Right renal pelvis (tissue), 4 donors: ENCODE measurements at regions not wholly inside any gene's neighbourhood (a gene's known extent, or its start where the extent isn't known, plus 50 kb on each side); places are given as distances from the start of the nearest gene placed in this dataset.

Experiments used
- DNase-seq, 4 donors: peaks; one replicate each; pipeline ENCODE4 v3.0.0-alpha.2; 2013; ENCODE audit warnings: low read depth in 4 of 4, low spot score in 3 of 4, missing footprints in 1 of 4

DNA sequence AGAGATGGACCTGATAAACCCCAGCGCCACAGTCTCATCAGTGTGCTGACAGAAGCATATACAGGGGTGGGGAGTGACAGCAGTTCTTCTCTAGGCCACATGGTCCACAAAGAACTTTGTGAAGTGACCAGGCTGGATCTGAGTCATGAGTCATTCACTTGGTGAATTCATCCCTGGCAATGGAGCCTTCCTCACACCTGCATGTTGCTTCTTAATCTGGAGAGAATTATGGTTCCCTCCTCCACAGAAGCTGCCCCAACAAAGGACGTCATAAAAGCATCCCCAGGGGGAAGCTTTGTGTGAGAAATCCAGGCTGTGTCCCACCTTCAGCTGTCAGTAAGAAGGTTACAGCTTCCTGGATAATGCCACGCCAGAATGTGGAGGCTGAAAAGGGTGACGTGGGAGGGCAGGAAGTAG is 215.6 kb upstream of the MAF start:
- DNase-seq = no peak

DNA sequence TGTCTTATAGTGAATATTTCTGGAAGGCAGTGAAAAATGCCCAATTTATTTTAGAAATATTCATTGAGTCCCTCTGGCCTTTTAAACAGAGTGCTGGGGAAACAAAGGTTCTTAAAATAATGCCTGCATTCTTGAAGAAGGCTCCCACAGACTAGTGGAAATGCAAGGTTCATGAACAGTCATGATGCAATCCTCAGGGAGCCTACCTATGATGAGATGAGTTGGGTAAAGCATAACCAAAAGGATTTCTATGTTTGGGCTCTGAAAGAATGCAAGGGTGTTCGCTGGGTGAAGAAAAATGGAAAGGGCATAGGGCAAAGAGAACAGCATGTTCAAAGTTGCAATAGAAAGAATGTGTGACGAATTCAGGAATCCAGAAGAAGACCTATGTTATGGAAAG is 214.5 kb upstream of the MAF start:
- no peak for DNase-seq

DNA sequence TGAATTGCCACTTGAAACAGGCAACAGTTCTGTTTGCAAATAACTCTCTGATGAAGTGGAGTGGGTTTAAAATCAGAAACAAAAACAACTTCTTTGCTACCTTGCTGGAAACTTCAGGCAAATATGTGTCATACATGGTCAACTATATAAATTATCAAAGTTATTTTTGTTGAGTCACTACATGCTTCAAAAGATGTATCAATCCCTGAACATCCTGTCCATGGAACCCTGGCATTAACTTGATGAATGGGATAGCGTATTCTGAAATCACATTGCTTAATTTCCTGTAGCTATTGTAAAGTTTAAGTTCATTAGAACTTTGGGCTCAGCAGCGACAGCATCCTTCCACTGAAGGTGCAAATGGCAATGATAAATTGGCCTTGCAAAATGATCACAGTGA is 213.6 kb upstream of the MAF start:
- DNase-seq = no peak

DNA sequence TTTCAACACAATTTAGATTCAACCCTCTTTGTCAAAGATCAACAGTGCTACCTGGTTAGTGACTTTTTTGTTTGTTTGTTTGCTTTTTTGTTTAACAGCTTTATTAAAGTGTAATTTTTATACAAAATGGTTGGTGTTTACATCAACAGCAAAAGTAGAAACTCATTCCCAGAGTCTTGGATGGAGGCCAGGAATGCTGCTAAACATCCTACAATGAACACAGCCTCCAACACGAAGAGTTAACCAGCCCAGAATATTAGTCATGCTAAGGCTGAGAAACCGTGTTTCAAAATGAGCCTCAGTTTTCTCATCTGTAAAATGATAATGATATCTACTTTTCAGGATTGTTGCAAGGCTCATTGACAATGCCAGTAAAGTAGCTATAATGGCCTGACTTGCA is 211.0 kb upstream of the MAF start:
- DNase-seq = no peak

DNA sequence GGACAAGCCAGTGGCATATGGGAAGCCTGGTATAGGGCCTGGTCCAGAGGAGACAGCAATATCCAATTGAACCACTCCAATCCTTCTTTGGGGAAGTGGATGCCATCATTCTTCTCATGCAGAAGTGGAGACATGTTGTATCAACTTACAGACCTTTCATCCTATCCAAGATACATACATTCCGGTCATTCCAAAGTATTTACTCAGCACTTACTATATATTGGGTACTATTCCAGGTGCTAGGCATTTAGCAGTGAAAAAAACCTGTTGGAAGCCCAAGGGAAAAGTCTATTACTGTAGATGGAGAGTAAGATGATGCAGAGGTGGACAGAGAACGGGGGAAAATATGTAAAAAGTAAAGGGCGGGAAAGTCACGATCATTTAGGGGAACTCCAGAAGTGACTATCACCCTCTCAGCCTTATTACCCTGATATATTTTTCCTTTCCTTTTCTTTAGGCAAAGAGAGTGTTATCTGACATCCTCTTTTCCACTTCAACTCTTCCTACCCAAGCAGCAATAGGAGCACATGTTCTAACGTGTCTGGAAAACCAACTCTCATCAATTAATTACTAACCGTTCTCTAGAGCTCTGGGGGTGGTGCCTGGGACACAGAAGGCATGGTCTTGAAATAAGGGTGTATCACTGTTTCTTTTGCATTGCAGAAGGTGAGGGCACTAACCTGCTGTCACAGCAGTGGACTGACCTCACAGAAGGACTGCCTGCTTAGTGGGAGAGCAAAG is 210.1 kb upstream of the MAF start:
- no peak for DNase-seq

DNA sequence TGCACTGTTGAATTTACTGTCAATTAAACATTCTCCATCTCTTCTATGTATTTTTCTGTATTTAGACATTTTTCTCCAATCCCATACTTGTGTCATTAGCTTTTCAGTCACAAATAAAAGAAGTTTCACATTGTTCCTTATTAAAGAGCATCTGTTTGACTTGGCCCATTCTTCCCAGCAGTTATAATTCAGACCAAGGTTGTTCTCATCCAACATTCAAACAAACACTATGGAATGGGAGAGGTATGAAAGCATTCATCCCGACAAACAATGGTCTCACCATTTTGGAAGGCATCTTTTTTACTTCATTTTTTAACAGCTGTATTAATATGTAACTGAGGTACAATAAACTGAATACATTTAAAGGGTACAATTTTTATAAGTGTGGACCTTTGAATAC is 208.8 kb upstream of the MAF start:
- DNase-seq = no peak

DNA sequence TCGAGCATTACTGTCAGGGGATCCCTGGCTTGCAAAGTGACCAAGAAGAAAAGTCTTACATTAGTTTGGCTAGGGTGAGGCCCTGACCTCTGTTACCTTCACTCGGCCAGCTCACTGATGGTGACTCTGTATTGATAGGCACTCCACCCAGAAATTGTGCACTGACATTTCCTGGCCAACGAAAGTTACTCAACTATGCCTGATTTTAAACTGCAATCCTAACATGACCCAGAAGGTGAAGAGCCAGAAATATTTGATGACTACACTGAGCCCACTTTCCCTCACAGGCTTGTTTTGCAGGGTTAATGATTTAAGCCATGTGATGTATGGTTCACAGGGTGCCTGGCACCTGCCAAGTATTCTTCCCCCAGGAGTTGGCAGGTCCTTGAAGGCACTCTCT is 208.2 kb upstream of the MAF start:
- no peak for DNase-seq

DNA sequence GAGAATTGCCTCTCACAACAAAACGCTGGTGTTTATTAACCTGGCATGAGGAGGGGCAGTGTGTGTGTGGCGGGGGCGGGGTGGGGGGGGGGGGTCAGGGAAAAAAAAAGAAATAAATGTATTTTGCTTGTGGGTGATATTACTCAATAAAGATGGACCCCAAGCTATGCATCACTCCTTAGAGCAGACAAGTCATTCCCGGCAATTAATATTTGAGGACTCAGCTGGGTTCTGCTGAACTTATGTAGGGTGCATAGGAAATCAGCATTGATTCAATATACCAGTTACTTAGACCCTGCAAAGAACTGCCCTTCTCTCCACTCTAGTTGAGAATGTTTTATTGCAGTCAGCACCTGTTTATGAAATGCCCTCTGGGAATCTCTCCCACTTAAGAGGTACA is 206.2 kb upstream of the MAF start:
- no peak for DNase-seq

DNA sequence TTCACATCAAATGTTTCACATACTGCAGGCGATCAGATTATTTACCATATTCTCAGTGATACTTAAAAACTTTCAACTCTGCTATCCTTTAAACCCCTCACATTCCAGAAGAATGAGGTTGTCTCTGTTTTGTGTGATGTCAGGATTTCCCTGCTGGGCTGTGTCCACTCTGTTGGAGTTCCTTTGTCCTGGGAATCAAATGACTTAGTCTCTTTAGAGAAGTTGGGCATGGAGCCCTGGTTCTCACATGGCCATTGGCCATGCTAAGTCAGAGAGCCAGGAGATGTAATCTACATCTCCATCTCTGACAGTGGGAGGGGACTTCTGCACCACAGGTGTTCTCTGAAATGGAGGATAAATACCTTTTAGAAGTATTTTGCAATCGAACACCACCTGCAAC is 205.1 kb upstream of the MAF start:
- DNase-seq = no peak

DNA sequence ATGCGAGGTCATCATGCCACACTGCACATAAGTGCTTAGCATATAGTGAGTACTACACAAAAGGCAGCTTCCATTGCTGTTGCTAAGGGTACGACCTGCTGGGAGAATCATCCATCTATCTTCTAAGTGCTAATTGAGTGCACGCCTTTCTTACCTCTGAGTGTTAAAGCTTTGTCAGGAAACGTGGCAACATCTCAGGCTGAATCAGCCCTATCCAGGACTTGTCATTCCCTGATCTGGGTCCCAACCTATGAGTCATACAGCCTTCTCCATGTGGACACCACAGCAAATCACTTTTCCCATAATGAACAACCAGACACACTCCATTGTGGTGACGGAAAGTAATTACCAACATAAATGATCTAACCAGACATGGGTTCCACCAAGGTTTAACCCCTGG is 201.1 kb upstream of the MAF start:
- DNase-seq = no peak

DNA sequence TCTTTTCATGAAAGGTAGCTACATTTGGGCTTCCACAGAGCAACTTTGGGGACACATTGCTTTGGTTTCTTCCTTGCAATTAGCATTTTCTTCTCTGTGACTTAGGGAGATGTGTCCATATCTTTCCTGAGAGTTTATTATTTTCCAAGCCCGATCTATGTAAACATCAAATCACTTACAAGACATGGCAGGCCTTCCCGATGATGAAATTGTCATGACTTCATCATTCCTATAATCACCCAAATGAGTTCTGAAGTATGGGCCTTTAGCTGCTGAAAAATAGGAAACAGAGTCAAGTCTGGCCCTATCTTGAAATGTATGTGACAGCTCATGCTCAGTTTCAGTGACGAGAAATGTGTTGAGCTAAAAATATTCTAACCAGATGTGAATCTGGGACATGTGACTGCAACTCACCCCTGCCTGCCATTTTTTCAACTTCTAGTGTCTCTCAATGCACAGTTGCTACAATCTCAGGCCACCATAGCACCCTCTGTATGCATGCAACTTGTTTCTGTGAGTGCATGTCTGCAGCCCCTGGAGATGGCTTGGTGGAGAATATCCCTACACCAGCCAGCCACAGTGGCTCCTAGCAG is 199.6 kb upstream of the MAF start:
- DNase-seq = no peak

DNA sequence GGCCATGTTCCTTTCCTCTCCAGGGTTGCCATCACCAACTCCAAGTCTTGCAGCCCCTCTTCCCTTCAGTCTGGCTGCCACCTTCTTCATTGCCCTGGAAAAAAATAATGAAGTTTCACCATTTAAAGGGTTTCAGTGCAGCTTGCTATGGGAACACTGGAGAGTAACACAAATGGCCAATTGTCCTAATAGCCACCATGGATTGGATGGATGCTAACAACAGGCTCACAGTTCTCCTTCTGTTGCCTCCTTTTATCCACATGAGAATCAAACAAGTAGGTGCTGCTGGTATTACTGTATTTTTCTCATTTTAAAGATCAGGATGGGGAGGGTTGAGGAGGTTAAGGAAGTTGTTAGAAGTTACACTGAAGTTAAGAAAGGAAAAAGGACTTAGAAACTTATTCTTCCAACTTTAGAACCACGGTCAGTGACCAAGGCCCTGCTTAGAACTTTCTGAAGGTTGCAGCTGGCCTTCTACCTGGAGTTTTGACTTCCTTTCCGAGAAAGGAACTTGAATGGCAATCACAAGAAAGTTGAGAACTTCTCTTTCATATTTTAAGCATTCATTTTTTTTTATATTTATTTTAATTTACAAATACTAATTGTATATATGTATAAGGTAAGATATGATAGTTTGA is 198.0 kb upstream of the MAF start:
- no peak for DNase-seq

DNA sequence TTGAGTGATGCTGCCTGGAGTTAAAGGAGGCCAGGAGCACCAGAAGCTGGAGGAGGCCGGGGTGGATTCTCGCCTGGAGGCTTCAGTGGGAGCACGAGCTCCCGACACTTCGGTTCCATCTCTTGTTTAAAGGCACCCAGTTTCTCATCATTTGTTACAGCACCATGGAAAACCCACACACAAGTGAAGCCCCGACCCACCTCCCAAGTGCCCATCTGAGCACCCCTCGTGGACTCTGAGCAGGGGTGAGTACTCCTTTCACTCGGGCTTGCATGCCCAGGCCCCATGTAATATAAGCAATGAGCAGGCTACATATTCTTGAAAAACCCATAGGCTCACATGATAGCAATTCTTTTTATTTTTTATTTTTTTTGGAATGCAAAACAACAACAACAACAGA is 196.9 kb upstream of the MAF start:
- no peak for DNase-seq

DNA sequence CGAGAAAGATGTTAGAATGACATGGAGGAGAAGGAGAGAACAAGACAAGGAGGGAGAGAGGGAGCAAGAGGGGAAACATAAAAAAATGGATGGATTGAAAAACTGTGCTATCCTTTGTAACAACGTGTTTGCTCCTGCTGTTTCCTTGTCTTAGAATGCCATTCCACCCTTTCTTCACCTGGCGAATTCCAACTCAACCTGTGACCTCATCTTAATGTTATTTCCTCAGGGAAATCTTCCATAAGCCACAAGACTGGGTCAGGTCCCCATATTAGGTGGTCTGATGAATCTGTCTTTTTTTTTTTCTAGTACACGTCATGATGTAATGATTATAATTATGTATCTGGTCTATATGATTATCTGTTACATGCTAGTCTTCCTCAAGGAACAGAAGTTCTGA is 195.0 kb upstream of the MAF start:
- DNase-seq = no peak

DNA sequence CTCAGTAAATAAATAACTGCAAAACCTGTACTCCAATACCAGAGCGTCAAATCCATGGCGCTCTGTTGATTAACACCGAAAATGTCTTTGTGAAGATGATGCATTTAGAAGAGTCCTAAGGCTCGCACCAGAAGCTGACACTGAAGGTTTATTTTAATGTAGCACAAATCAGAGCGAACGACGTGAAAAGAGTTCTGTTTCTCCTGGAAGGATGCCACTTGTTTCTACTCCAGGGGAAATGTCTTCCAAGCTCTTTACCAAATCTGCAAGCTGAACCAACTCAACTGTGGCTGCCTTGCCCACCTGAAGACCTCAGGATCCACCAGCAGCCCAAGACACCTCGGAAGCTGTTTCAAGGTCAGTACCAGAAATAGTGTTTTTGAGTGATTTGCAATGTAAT is 194.4 kb upstream of the MAF start:
- no peak for DNase-seq

DNA sequence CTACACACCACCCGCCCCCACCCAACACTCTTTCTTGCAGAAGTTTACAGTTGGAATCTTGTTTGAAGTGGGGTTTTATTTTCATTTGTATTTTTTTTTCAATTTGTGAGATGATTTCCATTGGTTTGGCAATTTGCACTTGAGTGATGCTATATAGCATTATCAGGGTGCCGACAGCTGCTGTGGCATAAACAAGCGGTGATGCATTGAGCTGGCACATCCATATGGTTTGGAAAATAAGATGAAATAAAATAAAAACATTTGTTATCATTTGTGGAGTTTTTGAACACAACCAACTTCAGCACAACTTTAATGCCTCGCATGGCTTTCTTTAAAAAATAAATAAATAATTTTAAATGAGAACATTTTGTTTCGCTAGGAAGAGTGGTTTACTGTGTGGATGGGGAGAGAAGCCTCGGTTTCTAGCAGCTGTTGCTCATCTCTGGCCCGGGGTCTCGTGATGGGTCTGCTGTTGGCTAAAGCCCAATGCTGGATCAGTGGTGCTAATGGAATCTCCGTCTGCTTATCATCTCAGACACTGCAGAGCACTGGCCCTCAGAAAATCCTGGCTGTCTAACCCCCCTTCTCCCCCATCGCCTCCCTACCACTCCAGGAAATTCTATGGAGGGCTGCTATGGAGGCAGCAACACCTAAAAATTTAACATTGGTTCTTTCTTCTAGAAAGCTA is 192.3 kb upstream of the MAF start:
- DNase-seq = no peak

DNA sequence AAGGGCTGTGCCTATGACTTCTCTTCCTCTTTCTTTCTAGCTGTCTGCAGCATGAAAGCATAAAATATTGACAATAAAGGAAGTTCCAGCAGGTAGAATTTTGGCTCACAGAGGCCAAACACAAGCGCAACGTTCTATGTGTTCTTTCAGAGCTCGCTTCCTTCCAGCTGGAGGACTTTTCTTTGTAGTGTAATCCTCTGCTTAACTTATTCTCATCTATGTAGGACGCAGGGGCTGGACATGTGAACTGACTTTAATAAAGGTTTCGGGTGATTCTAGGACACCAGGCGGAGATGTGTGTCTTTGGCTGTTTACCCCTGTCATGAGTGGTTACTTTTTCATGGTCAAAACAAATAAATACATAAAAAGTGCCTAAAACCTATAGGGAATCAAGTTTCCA is 191.5 kb upstream of the MAF start:
- DNase-seq = no peak

DNA sequence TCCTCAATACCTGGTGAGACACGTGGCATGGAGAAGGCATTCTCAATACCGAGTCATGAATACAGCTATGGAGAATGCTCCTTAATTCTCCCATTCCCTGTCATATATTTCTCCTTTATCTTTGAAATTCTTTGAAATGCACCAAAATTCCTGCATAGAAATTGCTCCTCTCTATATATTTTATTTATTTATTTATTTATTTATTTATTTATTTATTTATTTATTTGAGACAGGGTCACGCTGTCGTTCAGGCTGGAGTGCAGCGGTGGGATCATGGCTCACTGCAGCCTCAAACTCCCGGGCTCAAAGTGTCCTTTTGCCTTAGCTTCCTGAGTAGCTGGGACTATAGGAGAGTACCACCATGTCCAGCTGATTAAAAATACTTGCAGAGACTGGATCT is 190.3 kb upstream of the MAF start:
- DNase-seq = no peak

DNA sequence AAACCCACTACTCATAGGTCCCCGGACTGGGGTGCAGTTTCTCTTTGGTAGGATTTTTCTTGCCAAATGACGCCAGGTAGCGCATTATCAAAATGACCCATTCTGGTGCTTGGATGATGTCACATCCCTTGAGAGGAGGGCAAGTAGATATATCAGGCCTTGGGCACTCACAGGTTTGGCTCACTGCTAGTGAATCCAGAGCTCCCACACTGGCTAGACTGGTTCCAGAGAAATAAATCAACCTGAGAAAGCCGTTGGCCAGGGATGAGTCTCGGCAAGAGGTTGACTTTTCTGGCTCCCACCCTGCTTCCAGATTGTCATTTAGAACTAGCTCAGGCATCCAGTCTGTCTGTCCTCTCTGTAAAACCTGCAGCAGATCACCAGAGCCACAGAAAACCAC is 188.4 kb upstream of the MAF start:
- DNase-seq = no peak

DNA sequence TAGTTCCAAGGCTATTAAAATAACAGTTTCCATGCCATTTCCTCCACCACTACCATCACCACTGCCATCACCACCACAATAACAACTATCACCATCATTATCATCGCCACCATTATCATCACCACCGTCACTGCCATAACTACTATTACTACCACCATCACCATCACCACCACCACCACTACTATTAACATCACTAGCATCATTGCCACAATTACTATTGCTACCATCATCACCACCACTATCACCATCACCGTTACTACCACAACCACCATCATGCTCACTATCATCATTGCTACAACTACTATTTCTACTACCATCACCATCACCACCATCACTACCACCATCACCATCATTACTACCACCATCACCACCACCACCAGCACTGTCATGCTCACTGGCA is 185.9 kb upstream of the MAF start:
- no peak for DNase-seq

DNA sequence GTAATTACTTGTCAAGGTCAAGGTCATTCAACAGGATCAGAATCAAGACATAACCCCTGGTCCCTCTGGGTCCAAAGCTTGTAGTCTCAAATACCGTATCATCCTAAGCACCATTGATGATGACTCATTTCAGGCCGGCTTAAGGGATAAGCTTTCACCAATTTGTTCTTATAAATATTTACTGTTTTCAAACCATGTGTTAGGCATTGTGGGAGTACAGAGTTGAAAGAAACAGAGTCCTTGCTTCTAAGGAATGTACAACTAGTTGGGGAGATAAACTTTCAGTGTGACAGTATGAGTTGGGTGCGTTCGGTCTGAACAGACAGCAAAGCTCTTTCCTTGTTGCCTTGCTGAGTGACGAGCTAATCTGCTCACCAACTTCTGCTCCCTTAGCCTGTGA is 183.5 kb upstream of the MAF start:
- no peak for DNase-seq

DNA sequence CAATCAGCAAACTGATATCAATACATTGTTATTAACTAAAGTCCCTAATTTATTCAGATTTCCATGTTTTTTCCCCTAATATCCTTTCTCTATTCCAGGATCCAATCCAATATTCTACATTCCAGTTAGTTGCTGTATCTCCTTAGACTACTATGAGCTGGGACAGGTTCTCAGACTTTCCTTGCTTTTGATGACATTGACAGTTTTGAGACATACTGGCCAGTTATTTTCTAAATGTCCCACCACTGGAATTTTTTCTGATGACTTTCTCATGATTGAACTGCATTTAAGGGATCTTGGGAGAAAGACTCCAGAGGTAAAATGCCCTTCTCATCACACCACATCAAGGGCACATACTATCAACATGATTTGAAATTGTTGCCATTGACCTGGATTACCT is 177.1 kb upstream of the MAF start:
- no peak for DNase-seq
